ENCODE measurements at regions not wholly inside any gene's neighbourhood (a gene's known extent, or its start where the extent isn't known, plus 50 kb on each side); places are given as distances from the start of the nearest gene placed in this dataset.

DNA sequence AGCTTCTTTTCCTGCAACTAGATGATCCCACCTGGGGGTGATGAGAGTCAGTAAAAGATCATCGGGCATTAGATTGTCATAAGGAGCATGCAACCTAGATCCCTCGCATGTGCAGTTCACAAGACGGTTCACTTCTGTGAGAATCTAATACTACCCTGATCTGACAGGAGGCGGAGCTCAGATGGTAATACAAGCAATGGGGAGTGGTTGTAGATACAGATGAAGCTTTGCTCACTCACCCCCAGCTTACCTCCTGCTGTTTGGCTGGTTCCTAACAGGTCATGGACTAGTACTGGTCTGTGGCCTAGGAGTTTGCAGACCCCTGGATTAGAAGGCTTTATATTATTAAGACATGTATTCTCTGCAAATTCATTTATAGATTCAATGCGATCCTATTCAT is 181.6 kb upstream of the MGMT start:
- no peak for ATAC-seq (ENCODE audit: low read depth)
- Histone ChIP-seq H3K27me3 (ENCODE audit: insufficient read depth, poor library complexity, severe bottlenecking) (no peaks in the 10 kb centered on the region), H3K9me3 (ENCODE audit: severe bottlenecking) (peaks cover 10% of the 10 kb centered on the region), H3K4me3 (ENCODE audit: severe bottlenecking) (no peak overlapping the region), H3K36me3 (ENCODE audit: low read depth) (no peaks in the 10 kb centered on the region), H3K4me1 (ENCODE audit: insufficient read depth, poor library complexity, severe bottlenecking) (no peaks in the 10 kb centered on the region), H3K27ac (ENCODE audit: poor library complexity, severe bottlenecking) (no peak overlapping the region)
- no peak for DNase-seq (ENCODE audit: low spot score)
- TF ChIP-seq, protein P1, sequence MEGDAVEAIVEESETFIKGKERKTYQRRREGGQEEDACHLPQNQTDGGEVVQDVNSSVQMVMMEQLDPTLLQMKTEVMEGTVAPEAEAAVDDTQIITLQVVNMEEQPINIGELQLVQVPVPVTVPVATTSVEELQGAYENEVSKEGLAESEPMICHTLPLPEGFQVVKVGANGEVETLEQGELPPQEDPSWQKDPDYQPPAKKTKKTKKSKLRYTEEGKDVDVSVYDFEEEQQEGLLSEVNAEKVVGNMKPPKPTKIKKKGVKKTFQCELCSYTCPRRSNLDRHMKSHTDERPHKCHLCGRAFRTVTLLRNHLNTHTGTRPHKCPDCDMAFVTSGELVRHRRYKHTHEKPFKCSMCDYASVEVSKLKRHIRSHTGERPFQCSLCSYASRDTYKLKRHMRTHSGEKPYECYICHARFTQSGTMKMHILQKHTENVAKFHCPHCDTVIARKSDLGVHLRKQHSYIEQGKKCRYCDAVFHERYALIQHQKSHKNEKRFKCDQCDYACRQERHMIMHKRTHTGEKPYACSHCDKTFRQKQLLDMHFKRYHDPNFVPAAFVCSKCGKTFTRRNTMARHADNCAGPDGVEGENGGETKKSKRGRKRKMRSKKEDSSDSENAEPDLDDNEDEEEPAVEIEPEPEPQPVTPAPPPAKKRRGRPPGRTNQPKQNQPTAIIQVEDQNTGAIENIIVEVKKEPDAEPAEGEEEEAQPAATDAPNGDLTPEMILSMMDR (IDR thresholded peaks at IDR 0.05; ENCODE audit: poor library complexity, severe bottlenecking): no peak

DNA sequence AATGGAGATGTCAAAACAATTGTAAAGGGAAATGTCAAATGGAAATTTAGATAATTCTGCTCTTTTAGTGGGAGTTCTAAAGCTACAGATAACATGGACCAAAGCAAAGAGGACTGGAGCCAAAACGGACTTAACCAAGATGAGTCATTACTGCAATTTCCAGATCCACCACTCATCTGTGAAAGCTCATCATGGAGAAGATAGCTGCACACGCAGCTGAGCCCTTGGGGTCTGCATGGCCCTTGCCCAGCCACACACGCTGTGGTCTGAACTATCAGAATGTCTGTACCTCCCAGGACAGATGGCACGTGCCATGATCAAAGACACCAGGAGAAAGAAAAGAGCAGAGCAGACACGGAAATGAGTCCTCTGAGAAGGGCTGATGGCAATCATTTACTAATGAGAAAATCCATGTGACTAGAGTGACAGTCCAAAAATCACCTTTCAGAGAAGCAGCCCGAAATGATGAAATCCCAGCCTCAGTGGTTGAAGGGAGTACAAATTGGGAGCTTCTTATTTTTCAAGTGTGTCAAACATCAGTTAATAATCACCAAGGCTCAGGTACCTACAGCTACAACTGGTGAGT is 177.9 kb upstream of the MGMT start:
- H3K4me1 ChIP-seq (ENCODE audit: insufficient read depth, poor library complexity, severe bottlenecking): no peaks in the 10 kb centered on the region
- no peak for DNase-seq (ENCODE audit: low spot score)
- TF ChIP-seq, protein P1 (IDR thresholded peaks at IDR 0.05; ENCODE audit: poor library complexity, severe bottlenecking): no peak
- no peak for ATAC-seq (ENCODE audit: low read depth)
- no peaks in the 10 kb centered on the region for H3K36me3 ChIP-seq (ENCODE audit: low read depth)
- H3K4me3 ChIP-seq (ENCODE audit: severe bottlenecking): no peak overlapping the region
- H3K27me3 ChIP-seq (ENCODE audit: insufficient read depth, poor library complexity, severe bottlenecking): no peaks in the 10 kb centered on the region
- H3K27ac ChIP-seq (ENCODE audit: poor library complexity, severe bottlenecking): no peak overlapping the region
- no peaks in the 10 kb centered on the region for H3K9me3 ChIP-seq (ENCODE audit: severe bottlenecking)

DNA sequence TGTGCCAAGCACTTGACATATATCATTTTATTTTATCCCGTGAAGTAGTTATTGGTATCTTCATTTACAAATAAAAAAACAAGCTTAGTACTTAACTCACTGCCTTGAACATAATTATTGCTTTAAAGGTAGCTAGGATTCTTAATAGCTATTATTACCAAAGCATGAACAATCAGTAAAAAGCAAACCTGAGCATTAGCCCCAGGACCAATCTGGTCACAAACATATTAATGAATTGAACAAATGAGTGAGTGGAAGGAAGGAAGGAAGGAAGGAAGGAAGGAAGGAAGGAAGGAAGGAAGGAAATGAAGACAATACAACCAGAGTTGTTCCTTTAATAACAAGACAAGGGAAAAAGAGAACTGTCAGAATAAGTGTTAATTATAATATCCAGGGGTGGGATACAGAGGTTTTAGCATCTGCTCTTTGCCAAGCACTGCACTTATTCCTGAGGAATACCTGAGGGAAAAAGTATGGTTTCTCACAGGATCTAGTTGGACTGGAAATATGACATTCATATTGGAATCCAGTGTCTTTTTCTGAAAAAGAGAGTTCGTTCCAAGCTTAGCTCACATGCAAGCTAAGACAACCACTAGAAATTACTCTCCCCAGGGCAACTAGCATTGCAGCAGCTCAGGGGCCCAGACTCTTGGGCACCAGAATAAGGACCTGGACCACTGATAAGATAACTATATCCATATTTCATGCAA is 172.9 kb upstream of the MGMT start:
- no peak for ATAC-seq (ENCODE audit: low read depth)

DNA sequence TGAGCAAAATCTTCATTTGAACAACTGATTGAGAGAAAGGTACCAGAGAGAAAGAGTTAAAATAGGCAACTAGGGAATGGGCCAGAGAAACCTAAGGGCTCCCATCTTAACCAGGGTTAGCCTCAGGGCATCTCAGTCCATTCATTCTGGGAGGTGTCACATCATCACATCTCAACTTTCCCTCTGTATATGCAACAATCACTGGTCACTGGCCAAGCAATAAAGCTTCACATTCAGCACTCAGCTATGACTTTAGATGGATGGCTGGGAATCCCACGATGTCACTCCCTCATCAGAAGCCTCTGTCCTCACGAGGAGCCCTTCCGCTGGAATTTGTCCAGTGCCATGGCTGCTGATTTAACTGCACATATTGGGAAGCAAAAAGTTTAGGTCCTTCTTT is 172.1 kb upstream of the MGMT start:
- no peaks in the 10 kb centered on the region for H3K36me3 ChIP-seq (ENCODE audit: low read depth)
- TF ChIP-seq, protein P1 (IDR thresholded peaks at IDR 0.05; ENCODE audit: poor library complexity, severe bottlenecking): no peak

More for the DNA sequence above, 172.9 kb upstream of the MGMT start:
- H3K27ac ChIP-seq (ENCODE audit: poor library complexity, severe bottlenecking): no peak overlapping the region
- DNase-seq (ENCODE audit: low spot score): no peak
- no peak overlapping the region for H3K4me3 ChIP-seq (ENCODE audit: severe bottlenecking)
- H3K9me3 ChIP-seq (ENCODE audit: severe bottlenecking): no peaks in the 10 kb centered on the region
- H3K27me3 ChIP-seq (ENCODE audit: insufficient read depth, poor library complexity, severe bottlenecking): no peaks in the 10 kb centered on the region
- TF ChIP-seq, protein P1 (IDR thresholded peaks at IDR 0.05; ENCODE audit: poor library complexity, severe bottlenecking): no peak
- no peaks in the 10 kb centered on the region for H3K4me1 ChIP-seq (ENCODE audit: insufficient read depth, poor library complexity, severe bottlenecking)
- H3K36me3 ChIP-seq (ENCODE audit: low read depth): no peaks in the 10 kb centered on the region

DNA sequence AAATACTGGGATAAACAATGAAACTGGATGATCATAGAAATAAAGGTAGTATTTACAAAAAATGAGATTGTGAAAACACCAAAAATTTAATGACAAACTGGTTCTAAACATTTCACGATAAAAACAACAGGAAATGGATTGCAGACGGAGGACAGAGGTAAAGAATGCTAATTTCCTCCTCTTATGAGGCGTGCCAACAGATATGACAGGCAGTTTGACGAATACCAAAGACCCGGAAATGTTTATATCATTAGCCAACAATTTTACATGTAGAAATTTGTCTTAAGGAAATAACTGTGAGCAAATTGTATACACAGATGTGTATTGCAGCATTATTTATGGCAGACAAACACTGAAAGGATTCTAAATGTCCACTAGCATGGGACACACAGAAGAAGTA is 162.0 kb upstream of the MGMT start:
- Histone ChIP-seq H3K9me3 (ENCODE audit: severe bottlenecking) (peaks cover 4% of the 10 kb centered on the region), H3K36me3 (ENCODE audit: low read depth) (no peaks in the 10 kb centered on the region), H3K4me1 (ENCODE audit: insufficient read depth, poor library complexity, severe bottlenecking) (no peaks in the 10 kb centered on the region), H3K4me3 (ENCODE audit: severe bottlenecking) (no peak overlapping the region), H3K27me3 (ENCODE audit: insufficient read depth, poor library complexity, severe bottlenecking) (no peaks in the 10 kb centered on the region), H3K27ac (ENCODE audit: poor library complexity, severe bottlenecking) (peak overlapping the region; percentile 25)
- ATAC-seq (ENCODE audit: low read depth): peak; percentile 61; the same call in 2 of the 3 replicates
- TF ChIP-seq, protein P1 (IDR thresholded peaks at IDR 0.05; ENCODE audit: poor library complexity, severe bottlenecking): no peak
- DNase-seq (ENCODE audit: low spot score): no peak

More for the DNA sequence above, 172.1 kb upstream of the MGMT start:
- no peak overlapping the region for H3K27ac ChIP-seq (ENCODE audit: poor library complexity, severe bottlenecking)
- H3K4me3 ChIP-seq (ENCODE audit: severe bottlenecking): no peak overlapping the region
- no peak for ATAC-seq (ENCODE audit: low read depth)
- no peak for DNase-seq (ENCODE audit: low spot score)
- no peaks in the 10 kb centered on the region for H3K4me1 ChIP-seq (ENCODE audit: insufficient read depth, poor library complexity, severe bottlenecking)
- no peaks in the 10 kb centered on the region for H3K27me3 ChIP-seq (ENCODE audit: insufficient read depth, poor library complexity, severe bottlenecking)
- no peaks in the 10 kb centered on the region for H3K9me3 ChIP-seq (ENCODE audit: severe bottlenecking)

Measured in RWPE2 (cell line).